Psoas muscle (tissue), 7 donors: ENCODE measurements at regions not wholly inside any gene's neighbourhood (a gene's known extent, or its start where the extent isn't known, plus 50 kb on each side); places are given as distances from the start of the nearest gene placed in this dataset.

Experiments
- ATAC-seq, 4 donors: fragments of 200-7000 bp; cut with Tn5 transposase; one replicate each; pipeline ENCODE4 v1.9.1; 2020; ENCODE audit warnings: moderate library complexity in 3 of 4, mild to moderate bottlenecking in 2 of 4
- DNase-seq, 2 donors: peaks; one replicate each; pipeline ENCODE4 v3.0.0-alpha.2; 2020
- H3K27ac ChIP-seq: fragments of 200-600 bp; one replicate; pipeline ENCODE4 v1.8.0; 2022
- H3K27me3 ChIP-seq, 3 donors: fragments of 200-600 bp in 1 of 3; one replicate each; pipeline versions ENCODE4 v1.6.1 to v1.8.0; 2013 to 2022; ENCODE audit warnings: low read length in 2 of 3, mild to moderate bottlenecking in 2 of 3, moderate library complexity in 1 of 3; ENCODE audit not compliant: insufficient read depth in 3 of 3
- H3K36me3 ChIP-seq, 2 donors: fragments of 200-600 bp in 1 of 2; one replicate each; pipeline versions ENCODE4 v1.6.1 to v1.8.0; 2013 to 2022; ENCODE audit warnings: low read depth in 1 of 2, mild to moderate bottlenecking in 1 of 2, moderate library complexity in 1 of 2; ENCODE audit not compliant: insufficient read depth in 1 of 2
- H3K4me1 ChIP-seq: fragments of 200-600 bp; one replicate; pipeline ENCODE4 v1.8.0; 2022
- H3K4me3 ChIP-seq: fragments of 200-600 bp; one replicate; pipeline ENCODE4 v1.8.0; 2022; ENCODE audit warnings: mild to moderate bottlenecking
- H3K9me3 ChIP-seq: fragments of 200-600 bp; one replicate; pipeline ENCODE4 v1.8.0; 2022
- CTCF ChIP-seq: fragments of 200-600 bp; IDR thresholded peaks from one replicate; pipeline ENCODE4 v1.8.0; 2022; ENCODE audit warnings: antibody characterized with exemption
- WGBS, 3 donors: extraction: QIAGEN DNeasy Blood & Tissue Kit; methylation state at CpG; one replicate each; pipeline versions ENCODE4 v1.1.6 to v1.1.7; 2013; 5-methylcytosine and 5-hydroxymethylcytosine counted together
- intact Hi-C, 2 donors: fragments of 100-400 bp; cut with DNase I; formaldehyde crosslinking; loops; one replicate each; pipeline versions ENCODE4 v1.11.0 to v1.14.2; 2022
- donor health status: healthy with polysubstance abuse.
- donor health status: DM: no; HTN: no; CAD: no; lungs with moderate emphysema.
- donor health status: Bipolar disorder and iron deficiency.
- donor health status: healthy.
- donor health status: DM: yes; HTN: yes; CAD: no.
- donor health status: DM: no; HTN: no; CAD: no.
- donor health status: DM: yes; HTN: yes; CAD: no.

GRCh38 chr7:51968461-51968860 is 651.9 kb upstream of the COBL start:
- Histone ChIP-seq H3K27me3 (no peaks in the 10 kb centered on the region), H3K9me3 (no peaks in the 10 kb centered on the region), H3K4me3 (no peak overlapping the region), H3K27ac (no peak overlapping the region), H3K36me3 (no peaks in the 10 kb centered on the region), H3K4me1 (no peaks in the 10 kb centered on the region)
- no peak for ATAC-seq
- no peak for DNase-seq
- intact Hi-C loops: no loop called here
- 52 to 60% (median 58%) methylated on average over 2 of the region's 2 CpGs for WGBS, 3 donors
- TF ChIP-seq CTCF: no peak

- no peak overlapping the region for H3K27ac ChIP-seq
- 28 to 42% (median 42%) methylated on average over 5 of the region's 5 CpGs for WGBS, 3 donors
- DNase-seq: no peak
- H3K4me3 ChIP-seq: no peak overlapping the region
- ATAC-seq: no peak
- H3K27me3 ChIP-seq: no peaks in the 10 kb centered on the region
- no peaks in the 10 kb centered on the region for H3K36me3 ChIP-seq
- no peaks in the 10 kb centered on the region for H3K9me3 ChIP-seq
- H3K4me1 ChIP-seq: no peaks in the 10 kb centered on the region
- TF ChIP-seq CTCF: no peak
- intact Hi-C loops: no loop called here
Measured at GRCh38 chr7:51965454-51965853, 648.8 kb upstream of the COBL start.

- no peak overlapping the region for H3K4me3 ChIP-seq
- H3K27ac ChIP-seq: no peak overlapping the region
- no peaks in the 10 kb centered on the region for H3K4me1 ChIP-seq
- H3K27me3 ChIP-seq: no peaks in the 10 kb centered on the region
- no peak for TF ChIP-seq CTCF
- ATAC-seq: no peak
- no peaks in the 10 kb centered on the region for H3K9me3 ChIP-seq
- no peaks in the 10 kb centered on the region for H3K36me3 ChIP-seq
- no peak for DNase-seq
- 91 to 93% (median 93%) methylated on average over 2 of the region's 2 CpGs for WGBS, 3 donors
- intact Hi-C loops: no loop called here
Measured at GRCh38 chr7:51961804-51962203, 645.2 kb upstream of the COBL start.

- ATAC-seq (no peak), DNase-seq (no peak)
- 24 to 46% (median 24%) methylated on average over 3 of the region's 3 CpGs for WGBS, 3 donors
- no peaks in the 10 kb centered on the region for H3K4me1 ChIP-seq
- no peak overlapping the region for H3K4me3 ChIP-seq
- TF ChIP-seq CTCF: no peak
- H3K9me3 ChIP-seq: no peaks in the 10 kb centered on the region
- H3K27me3 ChIP-seq: no peaks in the 10 kb centered on the region
- H3K27ac ChIP-seq: no peak overlapping the region
- no peaks in the 10 kb centered on the region for H3K36me3 ChIP-seq
- intact Hi-C loops: no loop called here
Measured at GRCh38 chr7:51950813-51951212, 634.2 kb upstream of the COBL start.

GRCh38 chr7:51949726-51950644 is 633.4 kb upstream of the COBL start:
- WGBS, 3 donors: 38 to 44% (median 40%) methylated on average over 9 of the region's 9 CpGs
- Histone ChIP-seq H3K27ac (no peak overlapping the region), H3K4me1 (no peaks in the 10 kb centered on the region), H3K9me3 (no peaks in the 10 kb centered on the region), H3K4me3 (no peak overlapping the region), H3K27me3 (no peaks in the 10 kb centered on the region), H3K36me3 (no peaks in the 10 kb centered on the region)
- intact Hi-C loops: no loop called here
- no peak for TF ChIP-seq CTCF
- ATAC-seq (no peak), DNase-seq (no peak)
